OCI-LY3 (cell line): ENCODE measurements at regions not wholly inside any gene's neighbourhood (a gene's known extent, or its start where the extent isn't known, plus 50 kb on each side); places are given as distances from the start of the nearest gene placed in this dataset.

Source experiments
- H2AFZ ChIP-seq: fragments of 200-600, 300-600 bp; shearing (Covaris generic); 2 replicates; pipeline ENCODE4 v1.6.0; 2014; ENCODE audit warnings: antibody characterized with exemption, low read depth, low read length
- H3K27ac ChIP-seq: fragments of 200-600, 300-600 bp; sonication (generic); 2 replicates; pipeline ENCODE4 v1.5.1; 2014; ENCODE audit warnings: mild to moderate bottlenecking, low read length, moderate library complexity, mixed read lengths
- H3K27me3 ChIP-seq: fragments of 200-600, 300-600 bp; sonication (generic); 2 replicates; pipeline ENCODE4 v1.6.1; 2014; ENCODE audit warnings: low read depth, low read length, mixed read lengths
- H3K36me3 ChIP-seq: fragments of 200-600, 300-600 bp; sonication (generic); replicated peaks from 2 replicates; pipeline ENCODE3; 2014; ENCODE audit warnings: low read depth, low read length, mixed read lengths
- H3K4me1 ChIP-seq: fragments of 300-600, 200-600 bp; sonication (generic); 2 replicates; pipeline ENCODE4 v1.6.1; 2014; ENCODE audit warnings: low read length, mixed read lengths
- H3K4me2 ChIP-seq: fragments of 200-600, 300-600 bp; sonication (generic); 2 replicates; pipeline ENCODE4 v1.6.1; 2014; ENCODE audit warnings: low read length, mixed read lengths
- H3K4me3 ChIP-seq: fragments of 300-600, 200-600 bp; sonication (generic); 2 replicates; pipeline ENCODE4 v1.5.1; 2014; ENCODE audit warnings: antibody characterized with exemption, mild to moderate bottlenecking, low read length, moderate library complexity
- H3K79me2 ChIP-seq: fragments of 300-600, 200-600 bp; shearing (Covaris generic); 2 replicates; pipeline ENCODE4 v1.6.1; 2014; ENCODE audit warnings: mild to moderate bottlenecking, low read length, mixed read lengths
- H3K9ac ChIP-seq: fragments of 300-600, 200-600 bp; shearing (Covaris generic); 2 replicates; pipeline ENCODE4 v1.6.0; 2014; ENCODE audit warnings: mild to moderate bottlenecking, low read length, moderate library complexity
- H3K9me3 ChIP-seq: fragments of 200-600, 300-600 bp; shearing (Covaris generic); 2 replicates; pipeline ENCODE4 v1.6.1; 2014; ENCODE audit warnings: low read length, mixed read lengths; ENCODE audit not compliant: insufficient read depth
- H4K20me1 ChIP-seq: fragments of 200-600, 300-600 bp; sonication (generic); 2 replicates; pipeline ENCODE4 v1.6.1; 2016; ENCODE audit warnings: low read length, mixed read lengths; ENCODE audit not compliant: insufficient read depth
- EZH2phosphoT487 ChIP-seq: fragments of 200-600 bp; shearing (Covaris generic); IDR thresholded peaks from 2 replicates; pipeline ENCODE4 v1.6.1; 2018; ENCODE audit warnings: antibody characterized with exemption, mixed run types, low read depth
- TF ChIP-seq, protein P1 (sequence below): fragments of 200-600, 300-600 bp; sonication (generic); IDR thresholded peaks from 2 replicates; pipeline ENCODE4 v1.5.1; 2014; ENCODE audit warnings: antibody characterized with exemption, low read length, low read depth

DNA sequence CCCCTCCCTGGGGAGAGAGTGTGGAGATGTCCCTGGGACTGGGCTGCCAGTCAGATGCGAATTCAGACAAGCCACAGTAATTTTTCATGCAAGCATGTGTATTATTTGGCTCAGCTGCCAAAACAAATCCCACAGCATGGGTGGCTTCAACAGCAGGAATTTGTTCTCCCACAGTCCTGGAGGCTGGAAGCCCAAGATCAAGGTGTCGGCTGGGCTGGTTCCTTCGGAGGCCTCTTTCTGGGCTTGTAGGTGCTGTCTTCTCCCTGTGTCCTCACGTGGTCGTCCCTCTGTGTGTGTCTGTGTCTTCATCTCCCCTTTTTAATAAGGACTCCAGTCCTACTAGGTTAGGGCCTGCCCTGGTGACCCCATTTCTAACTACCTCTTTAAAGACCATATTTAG lies 91.9 kb upstream of the ACTRT2 start:
- Histone ChIP-seq H3K4me2 (no peak overlapping the region), H3K79me2 (no peaks in the 10 kb centered on the region), H3K27me3 (no peaks in the 10 kb centered on the region), H3K27ac (no peak overlapping the region), H3K4me1 (no peaks in the 10 kb centered on the region), H3K36me3 (no peaks in the 10 kb centered on the region), H3K9ac (no peak overlapping the region), H4K20me1 (no peaks in the 10 kb centered on the region), H2AFZ (no peak overlapping the region), H3K9me3 (no peaks in the 10 kb centered on the region), H3K4me3 (no peak overlapping the region)
- no peak for TF ChIP-seq EZH2phosphoT487
- TF ChIP-seq, protein P1, sequence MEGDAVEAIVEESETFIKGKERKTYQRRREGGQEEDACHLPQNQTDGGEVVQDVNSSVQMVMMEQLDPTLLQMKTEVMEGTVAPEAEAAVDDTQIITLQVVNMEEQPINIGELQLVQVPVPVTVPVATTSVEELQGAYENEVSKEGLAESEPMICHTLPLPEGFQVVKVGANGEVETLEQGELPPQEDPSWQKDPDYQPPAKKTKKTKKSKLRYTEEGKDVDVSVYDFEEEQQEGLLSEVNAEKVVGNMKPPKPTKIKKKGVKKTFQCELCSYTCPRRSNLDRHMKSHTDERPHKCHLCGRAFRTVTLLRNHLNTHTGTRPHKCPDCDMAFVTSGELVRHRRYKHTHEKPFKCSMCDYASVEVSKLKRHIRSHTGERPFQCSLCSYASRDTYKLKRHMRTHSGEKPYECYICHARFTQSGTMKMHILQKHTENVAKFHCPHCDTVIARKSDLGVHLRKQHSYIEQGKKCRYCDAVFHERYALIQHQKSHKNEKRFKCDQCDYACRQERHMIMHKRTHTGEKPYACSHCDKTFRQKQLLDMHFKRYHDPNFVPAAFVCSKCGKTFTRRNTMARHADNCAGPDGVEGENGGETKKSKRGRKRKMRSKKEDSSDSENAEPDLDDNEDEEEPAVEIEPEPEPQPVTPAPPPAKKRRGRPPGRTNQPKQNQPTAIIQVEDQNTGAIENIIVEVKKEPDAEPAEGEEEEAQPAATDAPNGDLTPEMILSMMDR = no peak

DNA sequence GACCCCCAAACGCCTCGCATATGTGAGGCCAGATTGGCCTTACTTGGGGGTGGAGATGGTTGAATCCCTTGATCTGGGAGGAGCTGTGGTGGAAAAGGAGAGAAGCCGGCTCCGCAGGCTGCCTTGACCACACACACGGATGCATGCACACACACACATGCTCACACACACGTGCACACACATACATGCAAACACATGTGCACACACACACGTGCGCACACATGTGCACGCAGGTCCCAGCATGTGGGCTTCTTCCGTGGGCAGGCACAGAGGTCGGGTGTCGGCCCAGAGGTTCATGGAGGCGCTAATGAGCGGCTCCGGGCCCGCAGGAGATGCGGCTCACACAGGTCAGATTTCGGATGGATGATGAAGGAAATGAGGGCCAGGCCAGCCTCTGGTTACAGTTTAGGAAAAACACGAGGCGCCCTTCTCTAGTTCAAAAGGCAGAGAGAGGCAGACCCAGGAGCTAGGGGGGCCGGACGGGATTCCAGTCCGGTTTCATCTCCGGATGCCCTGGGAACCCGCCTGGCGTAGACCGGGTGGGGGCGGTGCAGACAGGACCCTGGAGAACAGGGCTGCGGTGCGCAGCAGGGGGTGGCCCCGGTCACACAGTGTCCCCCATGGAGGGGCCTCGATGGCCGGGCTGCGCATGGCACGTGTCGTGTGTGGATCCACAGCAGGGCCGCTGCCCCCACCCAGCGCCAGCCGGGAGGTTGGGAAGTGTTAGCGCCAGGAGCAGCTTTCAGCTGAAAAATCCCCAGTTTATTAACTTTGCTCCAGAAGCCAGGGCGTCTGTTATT lies 91.1 kb upstream of the ACTRT2 start:
- H3K79me2 ChIP-seq = no peaks in the 10 kb centered on the region
- H3K4me2 ChIP-seq = no peak overlapping the region
- H3K27ac ChIP-seq = no peak overlapping the region
- no peak overlapping the region for H3K9ac ChIP-seq
- H2AFZ ChIP-seq = no peak overlapping the region
- H4K20me1 ChIP-seq = no peaks in the 10 kb centered on the region
- H3K36me3 ChIP-seq = no peaks in the 10 kb centered on the region
- no peak for TF ChIP-seq EZH2phosphoT487
- TF ChIP-seq, protein P1 = no peak
- no peaks in the 10 kb centered on the region for H3K27me3 ChIP-seq
- H3K4me3 ChIP-seq = no peak overlapping the region
- H3K9me3 ChIP-seq = no peaks in the 10 kb centered on the region
- H3K4me1 ChIP-seq = no peaks in the 10 kb centered on the region

DNA sequence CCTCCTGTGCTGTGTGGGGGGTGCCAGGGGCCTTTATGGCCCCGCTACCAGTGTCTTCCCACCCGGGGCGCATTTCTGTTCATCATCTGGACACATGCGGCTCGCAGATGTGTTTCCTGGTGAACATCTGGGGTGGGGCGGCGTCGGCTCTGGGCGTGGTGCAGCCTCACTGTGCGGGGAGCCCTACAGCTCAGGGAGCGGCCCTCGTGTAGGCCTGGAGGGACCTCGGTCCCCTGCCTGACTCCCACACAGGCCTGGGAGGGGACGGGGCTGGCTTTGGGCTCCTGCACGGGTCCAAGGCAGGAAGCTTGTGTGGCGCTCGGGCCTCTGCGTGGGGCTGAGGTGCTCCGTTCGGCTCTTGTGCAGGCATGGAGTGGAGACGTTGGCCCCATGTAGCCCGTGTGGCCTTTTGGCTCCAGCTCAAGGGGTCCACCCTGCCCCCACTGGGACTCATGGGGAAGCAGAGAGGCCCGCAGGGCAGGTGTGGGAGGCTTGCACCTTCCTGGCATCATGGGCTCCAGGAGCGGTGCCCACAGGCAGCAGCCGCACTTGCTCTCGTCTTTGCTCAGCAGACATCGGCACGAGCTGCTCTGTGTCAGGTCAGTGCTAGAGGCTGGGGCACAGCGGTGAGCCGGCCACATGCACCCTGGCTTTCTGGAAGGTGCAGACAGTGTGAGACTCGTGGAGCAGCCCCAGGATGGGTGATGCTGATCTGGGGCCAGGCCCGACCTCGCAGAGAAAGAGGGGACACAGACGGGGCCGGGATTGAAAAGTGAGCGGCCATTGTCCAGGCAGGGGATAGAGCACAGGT lies 90.1 kb upstream of the ACTRT2 start:
- no peak for TF ChIP-seq EZH2phosphoT487
- TF ChIP-seq, protein P1 = no peak
- H3K4me2 ChIP-seq = no peak overlapping the region
- H2AFZ ChIP-seq = no peak overlapping the region
- H3K9ac ChIP-seq = no peak overlapping the region
- H3K27me3 ChIP-seq = no peaks in the 10 kb centered on the region
- no peak overlapping the region for H3K4me3 ChIP-seq
- no peak overlapping the region for H3K27ac ChIP-seq
- no peaks in the 10 kb centered on the region for H3K79me2 ChIP-seq
- H3K4me1 ChIP-seq = no peaks in the 10 kb centered on the region
- H4K20me1 ChIP-seq = no peaks in the 10 kb centered on the region
- no peaks in the 10 kb centered on the region for H3K9me3 ChIP-seq
- no peaks in the 10 kb centered on the region for H3K36me3 ChIP-seq

DNA sequence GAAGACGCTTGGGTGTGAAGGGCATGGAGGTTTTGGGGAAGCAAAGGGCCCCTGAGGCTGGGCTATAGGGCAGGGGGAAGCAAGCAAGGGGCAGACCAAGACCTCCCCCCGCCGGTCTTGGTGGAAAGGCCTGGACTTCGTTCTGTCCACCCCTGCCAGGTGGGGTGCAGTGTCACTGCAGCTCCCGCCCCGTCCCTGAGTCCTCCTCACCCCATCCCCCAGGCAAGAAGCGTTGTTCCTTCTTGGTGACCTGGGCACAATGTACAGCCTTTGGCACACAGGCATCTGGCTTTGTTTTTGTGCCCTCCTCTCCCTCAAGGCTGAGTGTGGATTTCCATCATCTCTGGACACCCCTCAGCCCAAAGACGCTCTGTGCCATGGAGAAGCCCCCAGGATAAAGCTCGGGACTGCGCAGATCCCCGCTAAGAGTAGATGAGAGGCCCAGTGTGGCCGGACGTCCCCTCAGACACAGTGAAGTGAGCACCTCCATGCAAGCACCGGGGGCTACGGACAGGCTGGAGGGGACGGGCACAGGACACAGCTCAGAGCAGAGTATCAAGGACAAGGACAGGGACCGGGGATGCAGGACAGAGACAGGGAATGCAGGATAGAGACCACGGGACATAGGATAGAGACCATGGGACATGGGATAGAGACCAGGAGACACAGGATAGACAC lies 89.4 kb upstream of the ACTRT2 start:
- Histone ChIP-seq H3K4me3 (no peak overlapping the region), H3K4me2 (no peak overlapping the region), H3K9me3 (no peaks in the 10 kb centered on the region), H3K27ac (no peak overlapping the region), H3K36me3 (no peaks in the 10 kb centered on the region), H4K20me1 (no peaks in the 10 kb centered on the region), H2AFZ (no peak overlapping the region), H3K4me1 (no peaks in the 10 kb centered on the region), H3K27me3 (no peaks in the 10 kb centered on the region), H3K79me2 (no peaks in the 10 kb centered on the region), H3K9ac (no peak overlapping the region)
- no peak for TF ChIP-seq EZH2phosphoT487
- TF ChIP-seq, protein P1 = no peak
